ENCODE measurements at regions not wholly inside any gene's neighbourhood (a gene's known extent, or its start where the extent isn't known, plus 50 kb on each side); places are given as distances from the start of the nearest gene placed in this dataset.

- TF ChIP-seq EZH2 (IDR thresholded peaks at IDR 0.05; ENCODE audit: borderline replicate concordance, low read length) (no peak), CTCF (IDR thresholded peaks at IDR 0.05; ENCODE audit: low read length) (no peak)
Measured at GRCh38 chr7:31432176-31432575, 81.7 kb upstream of the ITPRID1 start.
